Right forelimb (tissue), 1 donor: ENCODE measurements at regions not wholly inside any gene's neighbourhood (a gene's known extent, or its start where the extent isn't known, plus 50 kb on each side); places are given as distances from the start of the nearest gene placed in this dataset.
"Not testable (repeated sequence)": the region's sequence is repeated elsewhere in the genome, so short reads cannot be mapped to it uniquely, and the experiment has no call there.

ENCODE experiments used
- DNase-seq: peaks from one replicate; pipeline ENCODE4 v3.0.0-alpha.2; 2018

DNA sequence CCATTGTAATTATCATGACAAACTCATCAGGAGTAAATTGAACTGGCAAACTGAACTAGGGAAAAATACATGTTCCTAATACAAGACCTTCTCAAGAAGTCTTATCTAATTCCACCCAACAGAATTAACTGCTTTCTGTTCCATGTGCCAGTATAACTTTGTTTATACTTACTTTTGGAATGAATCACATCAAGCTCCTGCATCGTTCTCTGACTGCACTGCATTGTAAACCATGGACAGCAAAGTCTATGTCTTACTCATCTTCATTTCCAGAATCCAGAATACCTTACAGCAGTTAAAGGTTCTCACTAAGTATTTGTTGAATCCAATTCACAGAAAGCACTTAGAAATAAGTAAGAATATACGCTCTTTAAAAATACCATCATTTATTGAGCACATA, 102.8 kb downstream of the PLK2 start:
- DNase-seq, result no peak

DNA sequence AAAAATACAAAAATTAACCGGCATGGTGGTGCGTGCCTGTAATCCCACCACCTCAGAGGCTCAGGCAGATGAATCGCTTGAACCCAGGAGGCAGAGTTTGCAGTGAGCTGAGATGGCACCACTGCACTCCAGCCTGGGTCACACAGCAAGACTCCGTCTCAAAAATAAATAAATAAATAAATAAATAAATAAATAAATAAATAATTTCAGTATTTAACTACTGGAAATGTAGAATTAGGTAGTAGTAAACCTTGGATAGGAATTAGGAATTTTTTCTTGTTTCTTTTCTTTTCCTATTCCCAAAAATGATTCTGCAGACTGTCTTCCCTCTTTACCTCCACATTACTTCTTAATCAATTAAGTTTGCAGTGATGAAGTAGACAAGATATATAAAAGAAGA, 103.2 kb downstream of the PLK2 start:
- no peak for DNase-seq

DNA sequence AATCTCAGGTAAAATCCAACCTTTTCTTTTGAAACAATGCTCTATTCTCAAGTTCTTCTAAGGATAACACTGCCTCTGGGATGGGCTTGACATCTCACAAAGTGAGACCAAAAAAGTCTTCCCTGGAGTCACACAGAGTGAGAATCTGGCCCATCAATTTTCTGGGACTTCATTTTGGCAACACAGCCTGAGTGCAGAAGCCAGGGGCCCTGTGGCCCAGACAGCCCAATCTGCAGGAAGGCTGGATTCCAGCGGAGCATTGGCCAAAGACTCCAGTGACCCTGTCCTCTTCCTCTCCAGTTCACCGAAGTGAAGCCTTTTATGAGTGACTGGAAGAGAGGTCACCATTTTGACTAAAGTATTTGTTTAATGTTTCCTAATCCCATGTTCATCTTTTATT, 105.1 kb downstream of the PLK2 start:
- DNase-seq, result no peak

DNA sequence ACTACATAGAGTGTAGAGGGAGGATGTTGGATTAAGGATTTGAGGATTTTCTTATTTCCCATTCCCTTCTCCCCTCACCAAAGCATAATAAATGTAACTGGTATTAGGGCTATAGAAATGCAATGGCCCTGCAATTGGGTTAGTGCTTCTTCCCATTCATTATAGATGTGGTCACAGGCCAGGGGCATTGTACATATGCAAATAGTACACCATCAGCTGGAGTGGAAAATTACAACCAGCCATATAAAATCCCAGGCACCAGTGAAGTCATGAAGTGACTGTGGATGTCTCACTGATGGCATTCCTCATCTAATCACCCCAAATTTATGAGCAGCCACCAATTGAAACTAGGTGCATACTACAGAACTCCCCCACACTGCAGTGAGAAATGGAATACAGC, 105.9 kb downstream of the PLK2 start:
- DNase-seq, result no peak

DNA sequence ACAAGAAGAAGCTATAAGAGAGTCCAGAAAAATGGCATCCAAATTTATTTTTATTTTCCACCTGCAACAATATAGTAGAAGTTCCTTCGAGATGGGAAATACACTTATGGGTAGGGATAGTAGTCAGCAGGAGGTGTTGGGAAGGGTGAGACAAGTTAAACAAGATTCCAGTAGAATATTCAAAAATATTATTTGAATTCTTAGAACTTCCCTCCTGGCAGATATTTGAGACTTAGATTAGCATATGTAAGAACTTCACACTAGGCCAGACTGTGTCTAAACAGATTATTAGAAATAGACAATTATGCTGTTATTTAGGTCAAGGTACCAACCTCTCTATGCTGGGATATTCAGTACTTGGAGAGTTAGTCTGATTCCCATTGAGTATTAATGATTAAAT, 108.7 kb downstream of the PLK2 start:
- DNase-seq, result no peak

DNA sequence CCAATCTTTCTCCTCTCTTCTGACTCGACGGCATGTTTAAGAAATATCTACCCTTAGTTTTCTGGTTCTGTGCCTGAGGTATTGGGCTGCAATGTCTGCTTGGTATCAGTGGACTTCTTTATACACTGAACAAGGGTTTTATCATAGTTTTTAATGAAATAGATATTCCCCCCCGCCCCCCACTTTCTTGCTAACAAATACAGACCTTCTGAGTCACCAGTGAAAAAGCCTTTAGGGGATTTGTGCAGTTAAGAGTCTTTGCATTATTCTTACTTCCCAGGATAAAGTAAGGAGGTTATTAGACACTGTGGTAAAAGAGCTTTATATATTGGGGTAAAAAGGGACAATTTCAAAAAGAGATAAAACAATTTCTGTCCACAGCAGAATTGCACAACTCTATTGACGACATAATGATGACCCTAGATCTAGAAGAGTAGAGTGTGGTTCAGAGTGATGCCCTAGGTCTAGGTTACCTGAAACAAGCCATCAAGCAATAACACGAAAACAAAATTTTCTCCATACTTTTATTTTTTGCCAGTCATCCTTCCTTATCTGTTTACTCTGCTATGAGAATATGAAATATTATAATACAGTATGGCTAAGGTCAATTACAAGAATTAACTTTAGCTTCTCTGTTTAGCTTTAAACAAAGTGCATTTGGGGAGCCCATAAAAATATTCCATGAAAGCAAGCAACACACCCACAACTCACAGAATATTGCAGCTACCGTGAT, 110.7 kb downstream of the PLK2 start:
- no peak for DNase-seq

DNA sequence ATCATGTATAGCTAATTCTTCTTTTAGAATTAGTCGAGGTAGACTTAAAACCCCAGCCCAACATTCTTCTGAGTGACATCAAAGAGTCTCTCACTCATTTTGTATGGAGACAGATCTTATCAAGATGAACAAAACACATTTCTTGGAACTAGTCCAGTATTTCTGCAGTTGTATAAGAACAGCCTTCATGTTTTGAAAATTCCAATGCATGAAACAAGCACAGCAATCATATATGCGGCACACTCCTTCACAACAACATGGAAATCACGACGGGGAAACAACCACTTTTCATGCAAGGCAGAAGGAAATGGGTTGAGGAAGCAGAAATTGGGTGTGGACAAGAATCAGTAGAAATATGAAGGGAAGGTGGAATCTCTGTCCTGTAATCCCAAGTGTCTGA, 113.8 kb downstream of the PLK2 start:
- no peak for DNase-seq

DNA sequence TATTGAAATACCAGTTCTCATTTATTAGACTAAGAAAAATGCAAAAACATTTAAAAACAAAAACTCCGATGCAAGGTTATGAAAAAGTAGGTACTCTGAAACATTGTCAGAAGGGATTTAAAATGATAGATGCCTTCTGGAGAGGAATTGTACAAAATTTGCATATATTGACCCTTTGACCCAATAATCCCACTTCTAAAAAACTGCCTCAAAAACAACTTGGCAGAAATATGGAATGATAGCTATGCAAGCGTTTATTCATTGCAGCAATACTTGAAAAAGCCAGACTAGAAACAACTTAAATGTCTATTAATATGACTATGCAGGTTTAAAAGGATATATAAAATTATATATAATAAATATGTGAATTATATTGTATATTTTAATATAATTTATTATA, 118.4 kb downstream of the PLK2 start:
- DNase-seq, result no peak

DNA sequence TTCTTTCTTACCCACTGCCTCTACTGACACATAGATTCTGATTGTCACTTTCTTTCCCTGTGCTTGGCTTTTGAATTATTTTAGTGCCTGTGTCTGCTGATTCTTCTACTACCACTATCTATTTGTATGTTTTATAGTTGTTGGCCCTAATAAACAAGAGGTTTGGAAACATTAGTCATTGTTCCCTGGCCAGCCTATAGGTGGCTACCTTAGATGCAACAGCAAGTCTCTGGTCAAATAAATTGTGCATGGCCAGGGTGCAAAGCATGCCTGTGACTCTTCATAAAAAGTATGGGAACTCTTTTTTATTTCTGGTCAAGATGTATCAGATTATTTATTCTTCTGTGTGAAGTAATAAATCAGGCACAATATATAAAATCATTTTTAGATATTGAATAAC, 124.4 kb downstream of the PLK2 start:
- no peak for DNase-seq

DNA sequence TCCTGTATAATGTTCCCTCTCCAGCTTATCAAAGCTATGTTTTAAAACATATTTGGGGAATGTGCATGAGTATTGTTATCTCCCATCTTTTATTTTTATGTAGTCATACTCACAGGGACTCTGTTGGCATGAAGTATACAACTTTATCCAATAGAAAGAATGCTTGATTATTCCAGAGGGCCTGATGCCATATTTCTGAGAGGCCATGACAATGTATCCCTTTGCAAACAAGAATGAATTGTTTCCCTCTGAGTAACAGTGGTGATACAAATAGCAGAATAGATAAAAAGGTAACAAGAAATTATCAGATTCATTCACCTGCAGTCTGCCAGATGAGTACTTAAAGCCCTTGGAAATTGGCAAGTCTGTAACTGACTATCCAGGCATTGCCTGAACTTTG, 125.9 kb downstream of the PLK2 start:
- no peak for DNase-seq

DNA sequence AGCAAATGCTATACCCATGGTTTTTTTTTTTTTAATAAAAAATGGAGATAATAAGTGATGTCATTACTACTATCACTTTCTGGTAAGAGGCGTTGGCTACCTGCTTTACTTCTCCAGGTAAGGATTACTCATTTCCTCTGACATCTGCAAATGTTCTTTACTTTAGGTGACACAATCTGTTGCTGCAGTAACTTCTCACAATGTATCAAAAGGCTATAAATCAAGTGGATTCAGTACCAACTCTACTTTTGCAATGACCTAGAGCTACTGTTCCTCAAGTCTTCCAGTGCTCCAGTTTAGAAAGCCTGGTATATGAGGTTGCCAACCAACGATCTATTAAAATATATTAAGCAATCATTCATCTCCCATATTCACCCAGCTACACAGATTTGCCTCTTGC, 129.1 kb downstream of the PLK2 start:
- DNase-seq, result no peak

DNA sequence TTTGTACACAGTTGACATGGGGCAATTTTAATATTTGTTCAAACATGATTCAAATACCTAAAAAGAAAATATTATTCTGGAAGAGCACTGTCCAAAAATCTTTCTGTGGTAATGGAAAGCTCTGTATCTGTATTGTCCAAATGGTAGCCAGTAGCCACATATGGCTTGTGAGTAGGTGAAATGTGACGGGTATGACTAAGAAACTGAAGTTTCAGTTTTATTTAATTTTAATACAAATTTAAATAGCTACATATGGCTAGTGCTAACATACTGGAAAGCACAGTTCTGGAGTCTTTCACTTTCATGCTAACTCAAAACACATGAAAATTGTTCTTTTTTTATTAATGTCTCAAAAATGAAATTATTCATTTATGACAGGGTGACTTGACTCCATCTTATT, 132.6 kb downstream of the PLK2 start:
- no peak for DNase-seq

DNA sequence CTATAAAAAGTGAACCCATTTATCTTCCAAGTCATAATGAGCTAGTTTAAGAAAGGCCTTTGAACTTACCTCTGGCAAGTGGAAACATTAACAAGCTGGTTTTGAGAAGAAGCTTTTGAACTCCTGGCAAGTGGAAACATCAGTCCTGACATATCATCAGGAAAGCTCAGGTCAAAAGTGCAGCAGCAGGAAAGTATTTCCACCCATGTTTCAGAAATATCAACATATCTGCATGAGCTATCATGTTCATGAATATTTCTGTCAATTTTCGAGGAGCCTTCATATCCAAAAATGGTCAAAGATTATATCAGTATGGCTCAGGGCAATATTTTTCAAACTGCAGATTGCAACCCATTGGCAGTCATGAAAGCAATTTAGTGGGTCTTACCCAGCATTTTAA, 133.9 kb downstream of the PLK2 start:
- no peak for DNase-seq

DNA sequence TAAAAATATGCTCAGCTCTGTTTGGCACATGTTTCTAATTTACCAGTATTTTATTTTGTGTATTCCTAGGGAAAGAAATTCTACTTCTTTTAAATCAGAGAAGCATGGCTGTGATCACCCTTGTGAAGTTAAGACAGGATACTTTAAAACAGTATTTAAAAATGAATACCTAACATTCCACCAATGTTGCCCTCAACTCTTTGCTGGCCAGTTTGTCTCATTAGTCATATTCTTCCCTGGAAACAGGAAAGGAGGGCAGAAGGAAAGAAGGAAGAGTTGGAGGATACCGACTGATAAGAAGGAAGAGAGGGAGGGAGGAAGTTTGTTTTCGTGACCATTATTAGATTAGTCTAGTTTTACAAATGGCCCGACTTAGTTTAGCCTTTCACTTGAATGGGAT, 137.4 kb downstream of the PLK2 start:
- DNase-seq, result no peak

DNA sequence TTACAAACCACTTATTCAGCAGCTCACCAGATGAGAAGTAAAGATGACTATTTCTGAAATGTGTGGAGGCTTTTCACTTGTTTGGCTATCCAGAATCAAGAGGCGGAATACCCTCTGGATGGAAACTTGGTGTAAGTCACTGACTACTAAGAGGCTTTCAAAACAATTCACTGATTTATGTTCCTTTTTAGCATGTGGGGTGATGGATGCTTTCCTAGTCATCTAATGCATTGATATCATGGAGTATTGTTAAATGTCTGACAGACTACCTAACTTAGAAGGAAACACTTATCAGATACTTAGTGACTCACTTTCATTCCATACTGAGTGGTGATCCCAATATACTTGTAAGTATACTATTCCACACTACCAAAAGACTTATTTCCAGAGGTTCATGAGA, 141.4 kb downstream of the PLK2 start:
- no peak for DNase-seq

DNA sequence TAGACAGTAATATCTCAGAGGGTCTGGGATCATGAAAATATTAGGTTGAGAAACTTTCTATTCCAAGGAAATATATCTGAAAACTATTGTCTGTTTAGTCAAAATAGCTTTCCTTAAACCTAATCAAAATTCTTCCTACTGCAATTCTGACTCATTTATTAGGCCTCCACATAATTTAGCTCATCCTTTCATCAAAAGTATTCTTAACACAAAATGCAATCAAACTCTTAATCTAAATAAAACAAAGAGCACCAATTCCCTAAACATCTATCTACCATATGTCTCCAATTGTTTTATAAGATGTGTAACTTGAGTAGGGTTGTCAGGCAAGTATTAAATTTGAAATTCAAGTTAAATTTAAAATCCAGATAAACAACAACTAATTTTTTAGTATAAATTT, 142.1 kb downstream of the PLK2 start:
- no peak for DNase-seq

DNA sequence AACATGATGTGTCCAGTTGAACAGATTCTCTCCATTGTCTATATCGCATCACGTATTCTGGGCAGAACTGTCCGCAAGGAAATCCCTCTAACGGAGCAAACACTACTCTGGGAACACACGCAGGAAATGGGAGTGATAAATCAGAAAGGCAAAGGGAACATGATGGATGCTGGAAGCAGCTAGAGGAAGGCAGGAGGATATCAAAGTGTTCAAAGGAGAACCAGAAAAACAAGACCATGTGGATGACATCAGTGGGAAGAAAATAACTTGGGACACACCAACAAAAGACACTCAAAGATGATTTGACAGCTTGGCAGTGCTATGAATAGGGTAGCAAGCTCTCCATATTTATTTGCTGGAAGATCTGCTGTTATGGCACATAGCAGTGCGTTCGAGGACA, 142.9 kb downstream of the PLK2 start:
- DNase-seq, result no peak

DNA sequence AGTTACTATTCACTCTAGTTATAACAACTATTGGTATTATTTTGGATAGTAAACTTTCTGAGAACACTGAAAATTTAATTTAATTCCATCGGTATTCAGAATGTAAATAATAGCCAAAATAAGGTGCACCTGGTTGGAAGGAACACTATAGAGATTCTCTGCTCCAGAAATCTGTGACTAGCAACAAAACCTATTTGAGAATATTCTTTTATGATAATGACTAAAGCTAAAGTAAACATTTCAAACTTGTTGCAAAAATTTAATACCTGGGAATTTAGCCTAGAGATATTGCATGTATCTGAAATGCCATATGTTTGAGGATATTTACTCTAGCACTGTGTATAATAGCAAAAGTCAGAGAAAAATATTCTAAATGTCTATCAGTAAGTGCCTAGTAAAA, 144.1 kb downstream of the PLK2 start:
- DNase-seq, result no peak

DNA sequence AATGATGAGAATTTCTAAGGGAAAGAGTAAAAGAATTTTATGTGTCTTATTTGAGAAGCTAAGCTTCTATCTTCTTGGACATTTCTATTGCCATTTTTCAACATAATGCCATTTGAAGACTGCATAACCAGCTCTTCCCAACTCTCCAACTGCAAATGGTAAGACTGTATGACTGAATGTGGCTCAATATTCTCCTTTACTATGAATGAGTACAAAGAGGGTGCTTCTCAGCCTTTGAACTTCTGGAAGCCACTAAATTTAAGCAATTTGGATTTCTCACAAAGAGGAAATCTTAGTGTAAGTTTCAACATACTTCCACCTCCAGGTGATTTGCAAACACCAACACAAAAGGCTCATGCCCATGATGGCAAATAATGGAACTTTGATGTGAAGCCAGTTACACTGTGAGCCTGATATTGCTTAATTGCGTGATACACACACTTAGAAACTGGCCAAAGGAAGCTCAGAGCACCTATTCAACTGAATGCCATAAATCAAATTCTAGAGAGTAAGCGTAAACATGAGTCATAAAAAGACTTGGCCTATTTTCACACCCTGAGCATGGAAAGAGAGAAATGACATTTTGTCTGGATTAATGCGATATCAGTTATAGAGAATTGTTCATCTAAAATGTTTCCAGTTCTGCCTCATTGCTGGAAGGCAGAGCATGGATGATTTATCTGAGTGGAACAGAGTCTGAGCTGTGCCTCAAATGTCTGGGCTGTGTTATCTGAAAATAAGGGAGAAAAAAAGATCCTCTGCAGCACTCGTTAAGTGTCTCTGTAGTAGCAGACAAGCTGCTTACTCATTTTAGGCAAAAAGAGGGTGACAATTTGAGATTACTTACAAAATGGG, 145.3 kb downstream of the PLK2 start:
- no peak for DNase-seq

DNA sequence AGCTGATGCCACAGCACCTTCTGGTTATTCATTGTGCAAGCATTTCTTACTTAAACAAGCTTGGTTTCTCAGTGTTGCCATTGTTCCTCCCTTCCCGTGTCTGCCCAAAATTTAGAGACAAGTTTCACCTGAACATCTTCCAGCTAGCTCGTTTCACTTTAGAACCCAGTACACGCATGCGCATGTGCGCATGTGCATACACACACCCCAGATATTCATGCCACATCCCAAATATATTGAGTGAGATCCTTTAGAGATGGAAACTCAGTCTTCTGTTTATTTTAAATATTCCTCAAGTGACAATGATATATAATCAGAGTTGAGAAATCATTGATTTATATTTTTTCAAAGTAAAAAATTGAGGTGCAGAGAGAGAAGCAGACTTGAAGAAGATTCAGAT, 147.6 kb downstream of the PLK2 start:
- no peak for DNase-seq

DNA sequence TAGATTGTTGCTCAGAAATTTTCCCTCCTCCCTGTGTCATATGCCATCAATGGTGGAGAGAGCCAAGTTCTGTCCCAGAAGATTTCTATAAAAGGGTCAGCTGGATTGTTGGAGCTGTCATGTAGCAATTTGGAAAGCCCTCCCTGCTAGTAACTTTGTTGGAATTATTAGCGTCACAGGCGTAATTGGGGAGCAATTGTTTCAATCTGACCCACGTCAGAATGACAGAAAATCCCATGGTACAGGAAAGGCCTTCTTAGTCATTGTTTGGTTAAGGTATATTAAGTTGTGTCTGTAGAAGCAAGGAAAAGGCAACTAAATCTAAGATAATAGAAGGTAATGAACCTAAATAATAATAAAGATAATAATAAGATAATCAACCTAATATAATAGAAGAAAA, 148.4 kb downstream of the PLK2 start:
- DNase-seq, result no peak

DNA sequence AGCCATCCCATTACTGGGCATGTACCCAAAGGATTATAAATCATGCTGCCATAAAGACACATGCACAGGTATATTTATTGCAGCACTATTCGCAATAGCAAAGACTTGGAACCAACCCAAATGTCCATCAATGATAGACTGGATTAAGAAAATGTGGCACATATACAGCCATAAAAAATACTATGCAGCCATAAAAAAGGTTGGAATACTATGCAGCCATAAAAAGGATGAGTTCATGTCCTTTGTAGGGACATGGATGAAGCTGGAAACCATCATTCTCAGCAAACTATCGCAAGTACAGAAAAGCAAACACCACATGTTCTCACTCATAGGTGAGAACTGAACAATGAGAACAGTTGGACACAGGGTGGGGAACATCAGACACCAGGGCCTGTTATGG, 151.5 kb downstream of the PLK2 start:
- not testable (repeated sequence) for DNase-seq

DNA sequence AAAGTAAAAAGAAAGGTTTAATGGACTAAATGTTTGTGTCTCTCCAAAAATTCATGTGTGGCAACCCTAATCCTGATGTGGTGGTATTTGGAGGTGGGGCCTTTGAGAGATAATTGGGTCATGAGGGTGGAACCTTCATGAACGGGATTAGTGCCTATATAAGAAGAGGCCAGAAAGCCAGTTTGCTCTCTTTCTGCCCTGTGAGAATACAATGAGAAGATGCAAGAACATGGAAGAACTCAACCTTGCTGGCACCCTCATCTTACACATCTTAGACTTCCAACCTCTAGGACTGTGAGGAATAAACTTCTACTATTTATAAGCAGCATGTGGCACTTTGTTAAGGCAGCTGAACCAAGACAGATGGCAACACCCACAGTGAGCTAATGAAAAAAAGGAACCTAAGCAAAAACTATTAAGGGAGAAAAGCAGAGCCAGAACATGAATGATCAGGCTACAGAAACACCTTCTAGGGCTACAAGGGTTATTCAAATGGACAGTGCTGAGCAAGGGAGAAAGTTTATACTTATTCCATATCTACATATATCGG, 159.5 kb downstream of the PLK2 start:
- DNase-seq, result no peak

DNA sequence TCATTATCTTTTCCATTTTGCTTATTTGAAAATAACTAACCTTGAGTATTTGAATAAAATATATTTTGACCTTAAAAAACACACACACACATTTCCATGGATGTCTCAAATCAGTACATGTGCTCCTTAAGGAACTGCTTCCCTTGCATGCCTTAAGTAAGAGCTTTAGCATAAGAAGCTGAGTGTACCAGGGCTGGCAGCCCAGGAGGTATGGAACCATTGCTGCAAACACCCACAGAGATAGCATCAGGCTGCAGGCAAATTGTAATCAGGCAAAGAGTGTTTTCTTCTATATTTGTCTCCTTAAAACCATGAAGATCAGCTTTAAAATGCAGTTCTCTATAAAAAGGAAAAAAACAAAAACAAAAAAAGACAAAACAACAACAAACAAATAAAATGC, 160.6 kb downstream of the PLK2 start:
- no peak for DNase-seq
